SK-N-MC (cell line): ENCODE measurements at regions not wholly inside any gene's neighbourhood (a gene's known extent, or its start where the extent isn't known, plus 50 kb on each side); places are given as distances from the start of the nearest gene placed in this dataset.
"Not testable (repeated sequence)": the region's sequence is repeated elsewhere in the genome, so short reads cannot be mapped to it uniquely, and the experiment has no call there.

ENCODE experiments used
- DNase-seq: peaks from one replicate; pipeline ENCODE4 v3.0.0-alpha.2; 2011; ENCODE audit warnings: low read depth, low spot score
- H3K27ac ChIP-seq: fragments of 200-600 bp; sonication (generic); 2 replicates; pipeline ENCODE4 v1.5.1; 2016; ENCODE audit warnings: mixed run types
- H3K36me3 ChIP-seq: fragments of 200-600 bp; sonication (generic); 2 replicates; pipeline ENCODE4 v1.6.1; 2017; ENCODE audit warnings: antibody characterized with exemption, low read length, mixed read lengths; ENCODE audit not compliant: insufficient read depth
- H3K4me3 ChIP-seq: fragments of 200-600 bp; sonication (generic); 2 replicates; pipeline ENCODE4 v1.5.1; 2016
- H3K9ac ChIP-seq: fragments of 200-600 bp; sonication (generic); 2 replicates; pipeline ENCODE4 v1.8.0; 2017; ENCODE audit warnings: mixed run types, mixed read lengths; ENCODE audit not compliant: insufficient read length
- H3K9me3 ChIP-seq: fragments of 200-600 bp; sonication (generic); 2 replicates; pipeline ENCODE4 v1.6.1; 2017; ENCODE audit warnings: low read depth, mild to moderate bottlenecking, antibody characterized with exemption, low read length, moderate library complexity, mixed read lengths
- EZH2 ChIP-seq: fragments of 200-600 bp; sonication (generic); IDR thresholded peaks from one replicate; pipeline ENCODE4 v1.6.1; 2017; ENCODE audit warnings: antibody characterized with exemption
- FOXP2 ChIP-seq: optimal IDR thresholded peaks from 2 replicates; pipeline ENCODE3; 2011; ENCODE audit warnings: mild to moderate bottlenecking, moderate library complexity; ENCODE audit not compliant: insufficient read depth; ENCODE audit errors: extremely low read length, control extremely low read depth
- POLR2AphosphoS5 ChIP-seq: IDR thresholded peaks from 2 replicates; pipeline ENCODE4 v1.6.1; 2012; ENCODE audit warnings: mild to moderate bottlenecking, low read depth, low read length, borderline replicate concordance

- H3K9me3 ChIP-seq, result 0 out of 2 replicates have a peak, but pooled peaks cover 4% of the 10 kb centered on the region
- no peak for DNase-seq
- H3K9ac ChIP-seq, result no peak overlapping the region
- H3K36me3 ChIP-seq, result no peaks in the 10 kb centered on the region
- TF ChIP-seq POLR2AphosphoS5 (no peak), EZH2 (no peak), FOXP2 (no peak)
- H3K27ac ChIP-seq, result no peak overlapping the region
- H3K4me3 ChIP-seq, result no peak overlapping the region
These were observed 111.0 kb downstream of the MRPL57 start for GRCh38 chr13:21287331-21287907.

- TF ChIP-seq POLR2AphosphoS5 (no peak), FOXP2 (no peak), EZH2 (no peak)
- 0 out of 2 replicates have a peak, but pooled peaks cover under 1% of the 10 kb centered on the region for H3K9me3 ChIP-seq
- no peak for DNase-seq
- H3K36me3 ChIP-seq, result no peaks in the 10 kb centered on the region
- H3K4me3 ChIP-seq, result no peak overlapping the region
- H3K9ac ChIP-seq, result no peak overlapping the region
- no peak overlapping the region for H3K27ac ChIP-seq
These were observed 113.0 kb downstream of the MRPL57 start for GRCh38 chr13:21289475-21289874.

- H3K27ac ChIP-seq, H3K9ac ChIP-seq, H3K4me3 ChIP-seq, DNase-seq, H3K36me3 ChIP-seq, H3K9me3 ChIP-seq: not testable (repeated sequence)
These were observed 114.1 kb downstream of the MRPL57 start for GRCh38 chr13:21290442-21291002.

- DNase-seq, result no peak
- Histone ChIP-seq H3K4me3 (no peak overlapping the region), H3K27ac (no peak overlapping the region), H3K36me3 (no peaks in the 10 kb centered on the region), H3K9ac (no peak overlapping the region), H3K9me3 (no peaks in the 10 kb centered on the region)
- no peak for TF ChIP-seq FOXP2
- no peak for TF ChIP-seq POLR2AphosphoS5
- TF ChIP-seq EZH2, result no peak
These were observed 115.4 kb downstream of the MRPL57 start for GRCh38 chr13:21291840-21292239.

GRCh38 chr13:21296991-21297390 is 120.5 kb downstream of the MRPL57 start:
- DNase-seq, H3K4me3 ChIP-seq: not testable (repeated sequence)

GRCh38 chr13:21297447-21297846 is 121.0 kb downstream of the MRPL57 start:
- H3K27ac ChIP-seq, result peak overlapping the region; percentile 68
- no peaks in the 10 kb centered on the region for H3K9me3 ChIP-seq
- H3K9ac ChIP-seq, result peak overlapping the region; percentile 55
- TF ChIP-seq EZH2 (no peak), FOXP2 (no peak), POLR2AphosphoS5 (no peak)
- H3K4me3 ChIP-seq, result peak overlapping the region; percentile 85
- H3K36me3 ChIP-seq, result no peaks in the 10 kb centered on the region
- DNase-seq, result no peak

More at GRCh38 chr13:21296991-21297390, 120.5 kb downstream of the MRPL57 start:
- H3K36me3 ChIP-seq, H3K9ac ChIP-seq, H3K9me3 ChIP-seq: not testable (repeated sequence)
- H3K27ac ChIP-seq, result peak overlapping the region; percentile 68; the same call in 1 of the 2 replicates

GRCh38 chr13:21297914-21298831 is 121.7 kb downstream of the MRPL57 start:
- TF ChIP-seq POLR2AphosphoS5 (peak; percentile 71; the same call in 1 of the 2 replicates), FOXP2 (peak; percentile 82), EZH2 (no peak)
- Histone ChIP-seq H3K9me3 (no peaks in the 10 kb centered on the region), H3K9ac (peak overlapping the region; percentile 78), H3K4me3 (peak overlapping the region; percentile 85), H3K36me3 (no peaks in the 10 kb centered on the region; the same call in 1 of the 2 replicates), H3K27ac (peak overlapping the region; percentile 68; the same call in 1 of the 2 replicates)
- DNase-seq, result no peak

- no peaks in the 10 kb centered on the region; the same call in 1 of the 2 replicates for H3K36me3 ChIP-seq
- no peak overlapping the region for H3K9ac ChIP-seq
- no peak for TF ChIP-seq EZH2
- no peak for TF ChIP-seq FOXP2
- TF ChIP-seq POLR2AphosphoS5, result no peak
- no peak overlapping the region for H3K4me3 ChIP-seq
- H3K9me3 ChIP-seq, result no peaks in the 10 kb centered on the region
- no peak overlapping the region for H3K27ac ChIP-seq
- no peak for DNase-seq
These were observed 127.8 kb downstream of the MRPL57 start for GRCh38 chr13:21304256-21304655.

GRCh38 chr13:21306300-21307073 is 130.0 kb downstream of the MRPL57 start:
- not testable (repeated sequence) for H3K27ac ChIP-seq, H3K9me3 ChIP-seq, H3K9ac ChIP-seq, H3K4me3 ChIP-seq, H3K36me3 ChIP-seq, DNase-seq

GRCh38 chr13:21307158-21307557 is 130.7 kb downstream of the MRPL57 start:
- not testable (repeated sequence) for H3K36me3 ChIP-seq, H3K27ac ChIP-seq, DNase-seq, H3K9ac ChIP-seq, H3K9me3 ChIP-seq, H3K4me3 ChIP-seq
